MM.1S (cell line): ENCODE measurements at regions not wholly inside any gene's neighbourhood (a gene's known extent, or its start where the extent isn't known, plus 50 kb on each side); places are given as distances from the start of the nearest gene placed in this dataset.

ENCODE experiments used
- DNase-seq: peaks from one replicate; pipeline ENCODE4 v3.0.0-alpha.2; 2015
- H2AFZ ChIP-seq: fragments of 300-600 bp; sonication (generic); 2 replicates; pipeline ENCODE4 v1.6.0; 2016; ENCODE audit warnings: antibody characterized with exemption, low read length
- H3F3A ChIP-seq: fragments of 300-600 bp; sonication (generic); 2 replicates; pipeline ENCODE4 v1.6.1; 2016; ENCODE audit warnings: mild to moderate bottlenecking, antibody characterized with exemption, low read length, moderate library complexity, mixed read lengths; ENCODE audit not compliant: insufficient read depth
- H3K27ac ChIP-seq: fragments of 300-600 bp; sonication (generic); 2 replicates; pipeline ENCODE4 v1.5.1; 2016; ENCODE audit warnings: mild to moderate bottlenecking, low read length
- H3K27me3 ChIP-seq: fragments of 300-600 bp; sonication (generic); replicated peaks from 2 replicates; pipeline ENCODE4 v1.6.0; 2016; ENCODE audit warnings: low read length; ENCODE audit not compliant: insufficient read depth
- H3K36me3 ChIP-seq: fragments of 300-600 bp; sonication (generic); replicated peaks from 2 replicates; pipeline ENCODE4 v1.6.1; 2016; ENCODE audit warnings: mild to moderate bottlenecking, low read length, mixed read lengths; ENCODE audit not compliant: insufficient read depth
- H3K4me1 ChIP-seq: fragments of 300-600 bp; sonication (generic); 2 replicates; pipeline ENCODE4 v1.6.1; 2016; ENCODE audit warnings: low read length, mixed read lengths
- H3K4me2 ChIP-seq: fragments of 300-600 bp; sonication (generic); 2 replicates; pipeline ENCODE4 v1.6.0; 2016; ENCODE audit warnings: low read depth, low read length
- H3K4me3 ChIP-seq: fragments of 300-600 bp; sonication (generic); 2 replicates; pipeline ENCODE4 v1.5.1; 2016; ENCODE audit warnings: low read length, mixed read lengths
- H3K79me2 ChIP-seq: fragments of 300-600 bp; sonication (generic); 2 replicates; pipeline ENCODE4 v1.6.1; 2016; ENCODE audit warnings: mixed run types, low read length, mixed read lengths
- H3K9ac ChIP-seq: fragments of 300-600 bp; sonication (generic); 2 replicates; pipeline ENCODE4 v1.6.1; 2016; ENCODE audit warnings: low read length, mixed read lengths
- H3K9me2 ChIP-seq: fragments of 300-600 bp; sonication (generic); replicated peaks from 2 replicates; pipeline ENCODE4 v1.6.1; 2016; ENCODE audit warnings: mild to moderate bottlenecking, low read length, mixed read lengths; ENCODE audit not compliant: insufficient read depth
- H3K9me3 ChIP-seq: fragments of 300-600 bp; sonication (generic); replicated peaks from 2 replicates; pipeline ENCODE4 v1.6.1; 2016; ENCODE audit warnings: mild to moderate bottlenecking, low read length, mixed read lengths; ENCODE audit not compliant: insufficient read depth
- H4K20me1 ChIP-seq: fragments of 300-600 bp; sonication (generic); 2 replicates; pipeline ENCODE4 v1.6.1; 2016; ENCODE audit warnings: mild to moderate bottlenecking, low read length, moderate library complexity, mixed read lengths; ENCODE audit not compliant: insufficient read depth
- CTCF ChIP-seq: fragments of 300-600 bp; sonication (generic); IDR thresholded peaks from 2 replicates; pipeline ENCODE4 v1.5.1; 2016; ENCODE audit warnings: antibody characterized with exemption, low read length, mixed read lengths
- EZH2 ChIP-seq: fragments of 300-600 bp; sonication (generic); optimal IDR thresholded peaks from 2 replicates; pipeline ENCODE3; 2017; ENCODE audit warnings: low read depth, mild to moderate bottlenecking, antibody characterized with exemption, low read length, mixed read lengths
- EZH2phosphoT487 ChIP-seq: fragments of 300-600 bp; sonication (generic); IDR thresholded peaks from 2 replicates; pipeline ENCODE4 v1.6.1; 2018; ENCODE audit warnings: antibody characterized with exemption, low read length

- Histone ChIP-seq H3K4me3 (no peak overlapping the region), H3K27ac (no peak overlapping the region), H4K20me1 (no peaks in the 10 kb centered on the region), H3F3A (no peaks in the 10 kb centered on the region), H3K4me2 (no peak overlapping the region), H3K9me3 (no peaks in the 10 kb centered on the region), H3K9ac (no peak overlapping the region), H2AFZ (no peak overlapping the region), H3K36me3 (no peaks in the 10 kb centered on the region), H3K9me2 (no peaks in the 10 kb centered on the region), H3K4me1 (no peaks in the 10 kb centered on the region), H3K27me3 (no peaks in the 10 kb centered on the region), H3K79me2 (no peaks in the 10 kb centered on the region)
- no peak for DNase-seq
- TF ChIP-seq EZH2phosphoT487 (no peak), EZH2 (no peak), CTCF (no peak)
Observed at GRCh38 chrX:20477219-20477618, 210.5 kb upstream of the RPS6KA3 start.

DNA sequence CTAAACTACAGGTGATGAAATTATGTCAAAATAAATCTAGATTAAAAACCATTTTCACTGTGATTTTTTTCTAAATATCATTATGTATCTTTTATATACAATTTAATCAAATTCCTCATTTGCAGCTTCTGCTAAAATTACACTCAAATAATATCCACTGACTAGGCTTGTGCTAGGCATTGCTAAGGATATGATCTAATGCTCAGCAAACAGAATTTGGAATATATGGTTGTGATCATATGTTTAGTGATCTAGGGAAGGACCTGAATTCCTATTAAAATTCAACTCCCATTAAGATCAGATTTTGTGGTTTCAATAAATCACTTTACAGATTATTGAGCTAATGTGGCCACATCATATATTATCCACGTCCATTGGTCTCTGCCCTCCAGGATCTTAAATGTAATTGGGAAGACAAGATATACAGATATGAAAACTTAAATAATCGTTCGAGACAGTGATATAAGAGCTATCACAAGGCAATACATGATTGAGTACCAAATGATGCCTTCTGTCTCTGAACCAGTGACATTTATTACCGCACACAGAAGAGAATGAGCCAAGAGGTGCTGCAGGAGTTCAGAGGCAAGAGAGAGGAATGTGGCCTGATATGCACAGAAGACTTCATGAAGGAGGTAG is 206.0 kb upstream of the RPS6KA3 start:
- H3K4me2 ChIP-seq, result no peak overlapping the region
- no peaks in the 10 kb centered on the region for H3K79me2 ChIP-seq
- no peaks in the 10 kb centered on the region for H3K9me2 ChIP-seq
- no peaks in the 10 kb centered on the region for H3K9me3 ChIP-seq
- no peaks in the 10 kb centered on the region for H3K27me3 ChIP-seq
- H3K27ac ChIP-seq, result no peak overlapping the region
- TF ChIP-seq EZH2phosphoT487, result no peak
- no peak for TF ChIP-seq CTCF
- TF ChIP-seq EZH2, result no peak
- H3K4me3 ChIP-seq, result no peak overlapping the region
- no peak overlapping the region for H3K9ac ChIP-seq
- DNase-seq, result no peak
- H3K36me3 ChIP-seq, result no peaks in the 10 kb centered on the region
- no peak overlapping the region for H2AFZ ChIP-seq
- H3F3A ChIP-seq, result no peaks in the 10 kb centered on the region
- no peaks in the 10 kb centered on the region for H3K4me1 ChIP-seq
- no peaks in the 10 kb centered on the region for H4K20me1 ChIP-seq

DNA sequence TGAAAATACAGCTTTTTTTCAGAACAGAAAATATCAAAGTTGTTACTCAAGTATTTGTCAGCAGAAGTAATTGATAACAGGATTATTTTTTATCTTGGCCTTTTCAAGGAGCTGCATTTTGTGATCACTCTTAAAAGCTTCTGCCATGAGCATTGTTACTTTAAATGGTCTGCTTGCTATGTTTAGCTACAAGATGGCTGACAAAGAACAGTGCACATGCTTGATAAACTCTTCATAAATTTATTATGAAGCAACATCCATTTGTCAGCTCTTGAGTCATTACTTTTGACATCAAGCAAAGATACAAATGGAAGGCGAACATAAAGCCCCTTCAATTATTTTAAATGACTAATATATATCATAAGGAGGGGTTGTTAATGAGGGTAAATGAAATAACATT is 205.4 kb upstream of the RPS6KA3 start:
- Histone ChIP-seq H3K4me1 (no peaks in the 10 kb centered on the region), H3K9me2 (no peaks in the 10 kb centered on the region), H4K20me1 (no peaks in the 10 kb centered on the region), H3K4me2 (no peak overlapping the region), H3K9me3 (no peaks in the 10 kb centered on the region), H3K4me3 (no peak overlapping the region), H3F3A (no peaks in the 10 kb centered on the region), H3K36me3 (no peaks in the 10 kb centered on the region), H3K27ac (no peak overlapping the region), H2AFZ (no peak overlapping the region), H3K27me3 (no peaks in the 10 kb centered on the region), H3K9ac (no peak overlapping the region), H3K79me2 (no peaks in the 10 kb centered on the region)
- DNase-seq, result no peak
- no peak for TF ChIP-seq EZH2
- TF ChIP-seq EZH2phosphoT487, result no peak
- TF ChIP-seq CTCF, result no peak
